ENCODE measurements at regions not wholly inside any gene's neighbourhood (a gene's known extent, or its start where the extent isn't known, plus 50 kb on each side); places are given as distances from the start of the nearest gene placed in this dataset.

- Histone ChIP-seq H2AFZ (ENCODE audit: low read depth, low read length, severe bottlenecking) (peak overlapping the region; percentile 83), H3K27ac (ENCODE audit: low read depth, low read length) (no peak overlapping the region), H3K9me3 (ENCODE audit: insufficient read depth, low read length) (no peaks in the 10 kb centered on the region), H3K9me2 (replicated peaks; ENCODE audit: insufficient read depth, low read length) (no peaks in the 10 kb centered on the region), H3K4me2 (ENCODE audit: low read depth, low read length, poor library complexity, severe bottlenecking) (peak overlapping the region; percentile 51), H3K4me3 (ENCODE audit: insufficient read depth, low read length, poor library complexity, severe bottlenecking) (peak overlapping the region; percentile 13), H3K79me2 (ENCODE audit: insufficient read depth, low read length) (no peaks in the 10 kb centered on the region), H3K27me3 (ENCODE audit: low read length) (no peaks in the 10 kb centered on the region), H3K36me3 (ENCODE audit: low read length) (no peaks in the 10 kb centered on the region), H4K20me1 (ENCODE audit: low read depth, low read length) (no peaks in the 10 kb centered on the region), H3F3A (ENCODE audit: insufficient read depth) (no peaks in the 10 kb centered on the region), H3K9ac (ENCODE audit: low read length) (peak overlapping the region; percentile 29)
- TF ChIP-seq EZH2phosphoT487 (conservative IDR thresholded peaks at IDR 0.05; ENCODE audit: low read length) (no peak), CTCF (IDR thresholded peaks at IDR 0.05; ENCODE audit: insufficient read depth, low read length, poor library complexity, severe bottlenecking) (peak; percentile 81)
Measured at GRCh38 chr7:25069900-25070443, 55.1 kb downstream of the CYCS start.

- H3K79me2 ChIP-seq (ENCODE audit: insufficient read depth, low read length): no peaks in the 10 kb centered on the region
- H3F3A ChIP-seq (ENCODE audit: insufficient read depth): no peaks in the 10 kb centered on the region
- H3K27ac ChIP-seq (ENCODE audit: low read depth, low read length): no peak overlapping the region
Measured at GRCh38 chr7:25068502-25069213, 56.4 kb downstream of the CYCS start.

GRCh38 chr7:25067726-25068501, 57.1 kb downstream of the CYCS start:
- TF ChIP-seq CTCF (IDR thresholded peaks at IDR 0.05; ENCODE audit: insufficient read depth, low read length, poor library complexity, severe bottlenecking) (no peak), EZH2phosphoT487 (conservative IDR thresholded peaks at IDR 0.05; ENCODE audit: low read length) (no peak)
- Histone ChIP-seq H4K20me1 (ENCODE audit: low read depth, low read length) (no peaks in the 10 kb centered on the region), H3K79me2 (ENCODE audit: insufficient read depth, low read length) (no peaks in the 10 kb centered on the region), H2AFZ (ENCODE audit: low read depth, low read length, severe bottlenecking) (no peak overlapping the region), H3K9ac (ENCODE audit: low read length) (no peak overlapping the region), H3F3A (ENCODE audit: insufficient read depth) (no peaks in the 10 kb centered on the region), H3K9me3 (ENCODE audit: insufficient read depth, low read length) (no peaks in the 10 kb centered on the region), H3K27me3 (ENCODE audit: low read length) (no peaks in the 10 kb centered on the region), H3K27ac (ENCODE audit: low read depth, low read length) (no peak overlapping the region), H3K9me2 (replicated peaks; ENCODE audit: insufficient read depth, low read length) (no peaks in the 10 kb centered on the region), H3K4me2 (ENCODE audit: low read depth, low read length, poor library complexity, severe bottlenecking) (no peak overlapping the region), H3K4me3 (ENCODE audit: insufficient read depth, low read length, poor library complexity, severe bottlenecking) (no peak overlapping the region), H3K36me3 (ENCODE audit: low read length) (no peaks in the 10 kb centered on the region)

More at GRCh38 chr7:25068502-25069213, 56.4 kb downstream of the CYCS start:
- Histone ChIP-seq H3K9me3 (ENCODE audit: insufficient read depth, low read length) (no peaks in the 10 kb centered on the region), H3K9me2 (replicated peaks; ENCODE audit: insufficient read depth, low read length) (no peaks in the 10 kb centered on the region), H4K20me1 (ENCODE audit: low read depth, low read length) (no peaks in the 10 kb centered on the region), H3K36me3 (ENCODE audit: low read length) (no peaks in the 10 kb centered on the region), H2AFZ (ENCODE audit: low read depth, low read length, severe bottlenecking) (no peak overlapping the region), H3K9ac (ENCODE audit: low read length) (no peak overlapping the region), H3K4me3 (ENCODE audit: insufficient read depth, low read length, poor library complexity, severe bottlenecking) (no peak overlapping the region), H3K4me2 (ENCODE audit: low read depth, low read length, poor library complexity, severe bottlenecking) (no peak overlapping the region), H3K27me3 (ENCODE audit: low read length) (no peaks in the 10 kb centered on the region)
- no peak for TF ChIP-seq EZH2phosphoT487 (conservative IDR thresholded peaks at IDR 0.05; ENCODE audit: low read length)
- no peak for TF ChIP-seq CTCF (IDR thresholded peaks at IDR 0.05; ENCODE audit: insufficient read depth, low read length, poor library complexity, severe bottlenecking)

Measured in SU-DHL-6 (cell line).